HEK293 (cell line): ENCODE measurements at regions not wholly inside any gene's neighbourhood (a gene's known extent, or its start where the extent isn't known, plus 50 kb on each side); places are given as distances from the start of the nearest gene placed in this dataset.

ENCODE experiments used
- CTCF ChIA-PET: fragments of 350-600 bp; formaldehyde crosslinking; extraction: SDS; loops from one replicate; lab custom pipeline; 2021; ENCODE audit warnings: antibody characterized with exemption; lab: Yijun Ruan, JAX
- POLR2A ChIA-PET: fragments of 300-600 bp; formaldehyde crosslinking; extraction: SDS; loops from one replicate; lab custom pipeline; 2020; ENCODE audit warnings: antibody characterized with exemption, inconsistent platforms; lab: Yijun Ruan, JAX
- H3K27ac ChIP-seq: fragments of 200-500 bp; sonication (Bioruptor generic); 2 replicates; pipeline ENCODE4 v1.5.1; 2014; ENCODE audit warnings: low read depth, low read length, control low read depth, inconsistent platforms; ENCODE audit errors: extremely low read depth
- H3K36me3 ChIP-seq, 2 experiments: fragments of 200-500 bp in 1 of 2; sonication (Bioruptor generic) in 1 of 2; 1 replicate in 1 of 2; 2 replicates in 1 of 2; pipeline ENCODE4 v1.5.1; 2014 to 2017; ENCODE audit warnings: inconsistent platforms in 2 of 2, low read length in 2 of 2; ENCODE audit not compliant: control insufficient read depth in 2 of 2, insufficient read depth in 1 of 2
- H3K4me1 ChIP-seq: fragments of 200-500 bp; sonication (Bioruptor generic); 2 replicates; pipeline ENCODE4 v1.5.1; 2014; ENCODE audit warnings: mild to moderate bottlenecking, low read length, inconsistent platforms; ENCODE audit not compliant: control insufficient read depth, insufficient read depth
- H3K4me3 ChIP-seq: 2 replicates; pipeline ENCODE4 v1.5.1; 2011; ENCODE audit warnings: low read depth, mild to moderate bottlenecking, control low read depth, low read length, moderate library complexity
- H3K9me3 ChIP-seq: fragments of 200-500 bp; sonication (Bioruptor generic); 2 replicates; pipeline ENCODE4 v1.5.1; 2014; ENCODE audit warnings: low read depth, low read length, inconsistent platforms; ENCODE audit not compliant: control insufficient read depth, insufficient read depth
- KLF8 ChIP-seq: fragments of 450-650 bp; formaldehyde crosslinking; IDR thresholded peaks from 2 replicates; pipeline ENCODE4 v1.5.1; 2016; ENCODE audit warnings: missing biosample characterization, missing genetic modification characterization
- MZF1 ChIP-seq: fragments of 450-650 bp; formaldehyde crosslinking; IDR thresholded peaks from 2 replicates; pipeline ENCODE4 v1.5.1; 2017; ENCODE audit warnings: missing biosample characterization, missing genetic modification characterization, borderline replicate concordance
- OSR2 ChIP-seq: fragments of 450-650 bp; formaldehyde crosslinking; IDR thresholded peaks from 2 replicates; pipeline ENCODE4 v1.5.1; 2016; ENCODE audit warnings: missing biosample characterization, missing genetic modification characterization
- PRDM10 ChIP-seq: fragments of 450-650 bp; formaldehyde crosslinking; IDR thresholded peaks from 2 replicates; pipeline ENCODE4 v1.5.1; 2016; ENCODE audit warnings: missing biosample characterization, missing genetic modification characterization
- SCRT2 ChIP-seq: fragments of 450-650 bp; formaldehyde crosslinking; IDR thresholded peaks from 2 replicates; pipeline ENCODE4 v1.5.1; 2016; ENCODE audit warnings: missing biosample characterization, missing genetic modification characterization
- TCF7L2 ChIP-seq: IDR thresholded peaks from 2 replicates; pipeline ENCODE4 v1.6.1; 2011; ENCODE audit warnings: low read depth, mild to moderate bottlenecking, inconsistent platforms, low read length, moderate library complexity, borderline replicate concordance
- ZBTB1 ChIP-seq: fragments of 450-650 bp; formaldehyde crosslinking; IDR thresholded peaks from 2 replicates; pipeline ENCODE4 v1.5.1; 2016; ENCODE audit warnings: missing biosample characterization, missing genetic modification characterization
- ZNF140 ChIP-seq: fragments of 450-650 bp; formaldehyde crosslinking; IDR thresholded peaks from 2 replicates; pipeline ENCODE4 v1.5.1; 2016; ENCODE audit warnings: missing biosample characterization, missing genetic modification characterization
- ZNF157 ChIP-seq: fragments of 450-650 bp; formaldehyde crosslinking; IDR thresholded peaks from 2 replicates; pipeline ENCODE4 v1.5.1; 2016; ENCODE audit warnings: missing biosample characterization, missing genetic modification characterization
- ZNF274 ChIP-seq, 2 experiments: fragments of 200-500 bp in 1 of 2; fragments of 450-650 bp in 1 of 2; sonication (Bioruptor generic) in 1 of 2; formaldehyde crosslinking in 1 of 2; IDR thresholded peaks; 2 replicates each; pipeline versions ENCODE4 v1.5.1 to v1.6.1; 2014 to 2016; ENCODE audit warnings: borderline replicate concordance in 1 of 2, inconsistent platforms in 1 of 2, low read length in 1 of 2, missing biosample characterization in 1 of 2, missing genetic modification characterization in 1 of 2
- ZNF404 ChIP-seq: fragments of 450-650 bp; formaldehyde crosslinking; IDR thresholded peaks from 2 replicates; pipeline ENCODE4 v1.5.1; 2017; ENCODE audit warnings: missing biosample characterization, missing genetic modification characterization
- ZNF560 ChIP-seq: fragments of 450-650 bp; formaldehyde crosslinking; IDR thresholded peaks from 2 replicates; pipeline ENCODE4 v1.5.1; 2017; ENCODE audit warnings: missing biosample characterization, missing genetic modification characterization, borderline replicate concordance
- ZNF621 ChIP-seq: fragments of 450-650 bp; formaldehyde crosslinking; IDR thresholded peaks from 2 replicates; pipeline ENCODE4 v1.5.1; 2017; ENCODE audit warnings: missing biosample characterization, missing genetic modification characterization
- ZNF654 ChIP-seq: fragments of 450-650 bp; formaldehyde crosslinking; IDR thresholded peaks from 2 replicates; pipeline ENCODE4 v1.5.1; 2016; ENCODE audit warnings: low read depth, missing biosample characterization, missing genetic modification characterization
- TF ChIP-seq, protein P1 (sequence below): sonication (generic); formaldehyde crosslinking; IDR thresholded peaks from 2 replicates; pipeline ENCODE4 v1.8.1; 2022; ENCODE audit warnings: mild to moderate bottlenecking, moderate library complexity, missing genetic modification reagents
- TF ChIP-seq, protein P2 (sequence below): fragments of 450-650 bp; formaldehyde crosslinking; IDR thresholded peaks from 2 replicates; pipeline ENCODE4 v1.5.0; 2017; ENCODE audit warnings: missing biosample characterization, missing genetic modification characterization, borderline replicate concordance
- TF ChIP-seq, protein P3 (sequence below): fragments of 450-650 bp; formaldehyde crosslinking; IDR thresholded peaks from 2 replicates; pipeline ENCODE4 v1.5.1; 2016; ENCODE audit warnings: missing biosample characterization, missing genetic modification characterization, borderline replicate concordance

DNA sequence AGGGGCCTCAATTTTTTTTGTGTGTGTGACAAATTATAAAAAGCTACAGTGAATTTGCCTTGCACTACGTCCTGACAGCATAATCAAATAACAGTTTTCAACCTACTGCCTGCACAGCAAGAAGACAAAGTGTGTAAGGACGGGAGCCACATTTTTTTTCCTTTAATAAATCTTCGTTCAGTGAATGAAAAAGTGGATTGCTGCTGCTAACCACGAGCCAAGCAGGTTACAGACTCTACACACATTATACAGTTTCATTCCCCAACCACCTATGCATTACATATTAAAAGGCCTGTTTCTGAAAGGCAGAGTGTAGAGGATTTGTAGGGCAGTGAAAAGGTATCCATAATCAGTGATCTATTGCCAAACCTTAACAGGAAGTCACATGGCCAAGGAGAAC is 570.0 kb upstream of the BTBD3 start:
- Histone ChIP-seq H3K36me3 (no peaks in the 10 kb centered on the region), H3K9me3 (no peaks in the 10 kb centered on the region), H3K4me3 (no peak overlapping the region), H3K27ac (no peak overlapping the region), H3K4me1 (peaks cover 6% of the 10 kb centered on the region)
- TF ChIP-seq ZNF274 (IDR thresholded peaks at IDR 0.05; ENCODE audit: low read length) (no peak), ZNF274 (tag by site-specific recombination; IDR thresholded peaks at IDR 0.05; ENCODE audit: borderline replicate concordance) (no peak), ZNF621 (tag by site-specific recombination) (no peak), SCRT2 (tag by site-specific recombination) (no peak), OSR2 (tag by site-specific recombination) (no peak), ZNF140 (tag by site-specific recombination) (no peak), ZNF404 (tag by site-specific recombination) (no peak), ZNF560 (tag by site-specific recombination) (no peak), MZF1 (tag by site-specific recombination) (no peak), ZBTB1 (no peak), ZNF157 (no peak), PRDM10 (tag by site-specific recombination) (no peak), ZNF654 (tag by site-specific recombination) (no peak), TCF7L2 (no peak)
- TF ChIP-seq, protein P1, sequence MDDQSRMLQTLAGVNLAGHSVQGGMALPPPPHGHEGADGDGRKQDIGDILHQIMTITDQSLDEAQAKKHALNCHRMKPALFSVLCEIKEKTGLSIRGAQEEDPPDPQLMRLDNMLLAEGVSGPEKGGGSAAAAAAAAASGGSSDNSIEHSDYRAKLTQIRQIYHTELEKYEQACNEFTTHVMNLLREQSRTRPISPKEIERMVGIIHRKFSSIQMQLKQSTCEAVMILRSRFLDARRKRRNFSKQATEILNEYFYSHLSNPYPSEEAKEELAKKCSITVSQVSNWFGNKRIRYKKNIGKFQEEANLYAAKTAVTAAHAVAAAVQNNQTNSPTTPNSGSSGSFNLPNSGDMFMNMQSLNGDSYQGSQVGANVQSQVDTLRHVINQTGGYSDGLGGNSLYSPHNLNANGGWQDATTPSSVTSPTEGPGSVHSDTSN (CRISPR knock-in tag): no peak
- CTCF ChIA-PET: no interaction called here
- POLR2A ChIA-PET: no interaction called here

- CTCF ChIA-PET: interaction anchor here (0.7 kb wide), 1 partner anchor 23 kb away, joined by 3 read pairs; no protein-coding TSS in a partner anchor
- Histone ChIP-seq H3K4me1 (peaks cover 6% of the 10 kb centered on the region), H3K9me3 (no peaks in the 10 kb centered on the region), H3K36me3 (no peaks in the 10 kb centered on the region), H3K27ac (no peak overlapping the region), H3K4me3 (no peak overlapping the region)
- POLR2A ChIA-PET: no interaction called here
- TF ChIP-seq, protein P2, sequence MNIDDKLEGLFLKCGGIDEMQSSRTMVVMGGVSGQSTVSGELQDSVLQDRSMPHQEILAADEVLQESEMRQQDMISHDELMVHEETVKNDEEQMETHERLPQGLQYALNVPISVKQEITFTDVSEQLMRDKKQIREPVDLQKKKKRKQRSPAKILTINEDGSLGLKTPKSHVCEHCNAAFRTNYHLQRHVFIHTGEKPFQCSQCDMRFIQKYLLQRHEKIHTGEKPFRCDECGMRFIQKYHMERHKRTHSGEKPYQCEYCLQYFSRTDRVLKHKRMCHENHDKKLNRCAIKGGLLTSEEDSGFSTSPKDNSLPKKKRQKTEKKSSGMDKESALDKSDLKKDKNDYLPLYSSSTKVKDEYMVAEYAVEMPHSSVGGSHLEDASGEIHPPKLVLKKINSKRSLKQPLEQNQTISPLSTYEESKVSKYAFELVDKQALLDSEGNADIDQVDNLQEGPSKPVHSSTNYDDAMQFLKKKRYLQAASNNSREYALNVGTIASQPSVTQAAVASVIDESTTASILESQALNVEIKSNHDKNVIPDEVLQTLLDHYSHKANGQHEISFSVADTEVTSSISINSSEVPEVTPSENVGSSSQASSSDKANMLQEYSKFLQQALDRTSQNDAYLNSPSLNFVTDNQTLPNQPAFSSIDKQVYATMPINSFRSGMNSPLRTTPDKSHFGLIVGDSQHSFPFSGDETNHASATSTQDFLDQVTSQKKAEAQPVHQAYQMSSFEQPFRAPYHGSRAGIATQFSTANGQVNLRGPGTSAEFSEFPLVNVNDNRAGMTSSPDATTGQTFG (tag by site-specific recombination): no peak
- TF ChIP-seq, protein P3, sequence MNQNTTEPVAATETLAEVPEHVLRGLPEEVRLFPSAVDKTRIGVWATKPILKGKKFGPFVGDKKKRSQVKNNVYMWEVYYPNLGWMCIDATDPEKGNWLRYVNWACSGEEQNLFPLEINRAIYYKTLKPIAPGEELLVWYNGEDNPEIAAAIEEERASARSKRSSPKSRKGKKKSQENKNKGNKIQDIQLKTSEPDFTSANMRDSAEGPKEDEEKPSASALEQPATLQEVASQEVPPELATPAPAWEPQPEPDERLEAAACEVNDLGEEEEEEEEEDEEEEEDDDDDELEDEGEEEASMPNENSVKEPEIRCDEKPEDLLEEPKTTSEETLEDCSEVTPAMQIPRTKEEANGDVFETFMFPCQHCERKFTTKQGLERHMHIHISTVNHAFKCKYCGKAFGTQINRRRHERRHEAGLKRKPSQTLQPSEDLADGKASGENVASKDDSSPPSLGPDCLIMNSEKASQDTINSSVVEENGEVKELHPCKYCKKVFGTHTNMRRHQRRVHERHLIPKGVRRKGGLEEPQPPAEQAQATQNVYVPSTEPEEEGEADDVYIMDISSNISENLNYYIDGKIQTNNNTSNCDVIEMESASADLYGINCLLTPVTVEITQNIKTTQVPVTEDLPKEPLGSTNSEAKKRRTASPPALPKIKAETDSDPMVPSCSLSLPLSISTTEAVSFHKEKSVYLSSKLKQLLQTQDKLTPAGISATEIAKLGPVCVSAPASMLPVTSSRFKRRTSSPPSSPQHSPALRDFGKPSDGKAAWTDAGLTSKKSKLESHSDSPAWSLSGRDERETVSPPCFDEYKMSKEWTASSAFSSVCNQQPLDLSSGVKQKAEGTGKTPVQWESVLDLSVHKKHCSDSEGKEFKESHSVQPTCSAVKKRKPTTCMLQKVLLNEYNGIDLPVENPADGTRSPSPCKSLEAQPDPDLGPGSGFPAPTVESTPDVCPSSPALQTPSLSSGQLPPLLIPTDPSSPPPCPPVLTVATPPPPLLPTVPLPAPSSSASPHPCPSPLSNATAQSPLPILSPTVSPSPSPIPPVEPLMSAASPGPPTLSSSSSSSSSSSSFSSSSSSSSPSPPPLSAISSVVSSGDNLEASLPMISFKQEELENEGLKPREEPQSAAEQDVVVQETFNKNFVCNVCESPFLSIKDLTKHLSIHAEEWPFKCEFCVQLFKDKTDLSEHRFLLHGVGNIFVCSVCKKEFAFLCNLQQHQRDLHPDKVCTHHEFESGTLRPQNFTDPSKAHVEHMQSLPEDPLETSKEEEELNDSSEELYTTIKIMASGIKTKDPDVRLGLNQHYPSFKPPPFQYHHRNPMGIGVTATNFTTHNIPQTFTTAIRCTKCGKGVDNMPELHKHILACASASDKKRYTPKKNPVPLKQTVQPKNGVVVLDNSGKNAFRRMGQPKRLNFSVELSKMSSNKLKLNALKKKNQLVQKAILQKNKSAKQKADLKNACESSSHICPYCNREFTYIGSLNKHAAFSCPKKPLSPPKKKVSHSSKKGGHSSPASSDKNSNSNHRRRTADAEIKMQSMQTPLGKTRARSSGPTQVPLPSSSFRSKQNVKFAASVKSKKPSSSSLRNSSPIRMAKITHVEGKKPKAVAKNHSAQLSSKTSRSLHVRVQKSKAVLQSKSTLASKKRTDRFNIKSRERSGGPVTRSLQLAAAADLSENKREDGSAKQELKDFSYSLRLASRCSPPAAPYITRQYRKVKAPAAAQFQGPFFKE (tag by site-specific recombination): no peak
- TF ChIP-seq KLF8: no peak
Measured at GRCh38 chr20:11350126-11351005, 567.3 kb upstream of the BTBD3 start.
